ENCODE measurements at regions not wholly inside any gene's neighbourhood (a gene's known extent, or its start where the extent isn't known, plus 50 kb on each side); places are given as distances from the start of the nearest gene placed in this dataset.

- TF ChIP-seq ZNF274 (IDR thresholded peaks at IDR 0.05; ENCODE audit: low read depth, low read length) (no peak), SUZ12 (IDR thresholded peaks at IDR 0.05; ENCODE audit: extremely low read depth, insufficient read depth, insufficient read length) (no peak), YY1 (IDR thresholded peaks at IDR 0.05; ENCODE audit: insufficient read depth, insufficient read length) (no peak)
Measured at GRCh38 chrX:38993500-38993899, 192.2 kb downstream of the MID1IP1 start.

Measured in NT2/D1 (cell line).